Aorta (tissue), 5 donors: ENCODE measurements at regions not wholly inside any gene's neighbourhood (a gene's known extent, or its start where the extent isn't known, plus 50 kb on each side); places are given as distances from the start of the nearest gene placed in this dataset.

Experiments used
- ATAC-seq: fragments of 200-7000 bp; cut with Tn5 transposase; one replicate; pipeline ENCODE4 v1.9.1; 2022; ENCODE audit warnings: moderate library complexity; ENCODE audit not compliant: low FRiP score
- DNase-seq, 2 donors: peaks; one replicate each; pipeline ENCODE4 v3.0.0-alpha.2; 2020
- H3K27ac ChIP-seq, 2 donors: one replicate each; pipeline ENCODE4 v1.5.1; 2013; ENCODE audit warnings: low read length in 2 of 2, mild to moderate bottlenecking in 2 of 2, moderate library complexity in 2 of 2, control low read depth in 1 of 2, inconsistent platforms in 1 of 2, low read depth in 1 of 2
- H3K27me3 ChIP-seq, 2 donors: one replicate each; pipeline ENCODE4 v1.6.1; 2013; ENCODE audit warnings: control low read depth in 1 of 2, low read length in 1 of 2, mild to moderate bottlenecking in 1 of 2, moderate library complexity in 1 of 2; ENCODE audit not compliant: insufficient read depth in 2 of 2, control insufficient read depth in 1 of 2
- H3K36me3 ChIP-seq, 2 donors: one replicate each; pipeline ENCODE4 v1.6.1; 2013; ENCODE audit warnings: control low read depth in 1 of 2, low read length in 1 of 2, mild to moderate bottlenecking in 1 of 2; ENCODE audit not compliant: insufficient read depth in 2 of 2, control insufficient read depth in 1 of 2
- H3K4me1 ChIP-seq, 2 donors: one replicate each; pipeline ENCODE4 v1.6.1; 2013; ENCODE audit warnings: low read length in 2 of 2, control low read depth in 1 of 2, mild to moderate bottlenecking in 1 of 2, moderate library complexity in 1 of 2; ENCODE audit not compliant: insufficient read depth in 2 of 2, control insufficient read depth in 1 of 2
- H3K4me3 ChIP-seq, 2 donors: one replicate each; pipeline ENCODE4 v1.5.1; 2013; ENCODE audit warnings: low read length in 2 of 2, control low read depth in 1 of 2, mild to moderate bottlenecking in 1 of 2
- H3K9me3 ChIP-seq: one replicate; pipeline ENCODE4 v1.6.1; 2013; ENCODE audit warnings: mild to moderate bottlenecking, low read length; ENCODE audit not compliant: control insufficient read depth
- WGBS, 2 donors: extraction: QIAGEN DNeasy Blood & Tissue Kit; methylation state at CpG; one replicate each; pipeline ENCODE4 v1.1.7; 2013; 5-methylcytosine and 5-hydroxymethylcytosine counted together
- intact Hi-C, 2 donors: fragments of 100-400 bp; cut with DNase I; formaldehyde crosslinking; loops; one replicate each; pipeline versions ENCODE4 v1.14.2 to v1.15.0; 2022
- donor health status: healthy with polysubstance abuse.
- donor health status: Bipolar disorder and iron deficiency.
- donor health status: DM: no; HTN: no; CAD: no.
- donor health status: DM: no; HTN: no; CAD: no.
- donor health status: DM: yes; HTN: yes; CAD: no.

- ATAC-seq = no peak
- no peaks in the 10 kb centered on the region for H3K27me3 ChIP-seq
- H3K4me3 ChIP-seq = no peak overlapping the region
- no peaks in the 10 kb centered on the region for H3K4me1 ChIP-seq
- H3K36me3 ChIP-seq = no peaks in the 10 kb centered on the region
- intact Hi-C loops = no loop called here
- WGBS, 2 donors = 87 to 88% methylated on average over 13 of the region's 13 CpGs
- H3K9me3 ChIP-seq = no peaks in the 10 kb centered on the region
- DNase-seq = no peak
- H3K27ac ChIP-seq = no peak overlapping the region
Observed at GRCh38 chr22:47593291-47593690, 830.8 kb downstream of the TBC1D22A start.

GRCh38 chr22:47592791-47593190, 830.3 kb downstream of the TBC1D22A start:
- ATAC-seq (no peak), DNase-seq (no peak)
- intact Hi-C loops = no loop called here
- no peaks in the 10 kb centered on the region for H3K4me1 ChIP-seq
- no peak overlapping the region for H3K4me3 ChIP-seq
- H3K36me3 ChIP-seq = no peaks in the 10 kb centered on the region
- 85 to 86% methylated on average over 9 of the region's 9 CpGs for WGBS, 2 donors
- no peak overlapping the region for H3K27ac ChIP-seq
- H3K9me3 ChIP-seq = no peaks in the 10 kb centered on the region
- no peaks in the 10 kb centered on the region for H3K27me3 ChIP-seq

- H3K27ac ChIP-seq = no peak overlapping the region
- H3K36me3 ChIP-seq = no peaks in the 10 kb centered on the region
- DNase-seq (peak in 1 of 2 donors; percentile 20), ATAC-seq (no peak)
- H3K9me3 ChIP-seq = no peaks in the 10 kb centered on the region
- H3K27me3 ChIP-seq = peaks cover 0 to under 1% of the 10 kb centered on the region in 2 donors
- intact Hi-C loops = no loop called here
- no peak overlapping the region for H3K4me3 ChIP-seq
- 63 to 79% methylated on average over 16 of the region's 16 CpGs for WGBS, 2 donors
- no peaks in the 10 kb centered on the region for H3K4me1 ChIP-seq
Observed at GRCh38 chr22:47591709-47592108, 829.3 kb downstream of the TBC1D22A start.

- no peak overlapping the region for H3K4me3 ChIP-seq
- H3K4me1 ChIP-seq = no peaks in the 10 kb centered on the region
- H3K36me3 ChIP-seq = no peaks in the 10 kb centered on the region
- no peak overlapping the region for H3K27ac ChIP-seq
- 88 to 92% methylated on average over 7 of the region's 7 CpGs for WGBS, 2 donors
- ATAC-seq = no peak
- intact Hi-C loops = no loop called here
- H3K27me3 ChIP-seq = peaks cover 0 to 1% of the 10 kb centered on the region in 2 donors
- DNase-seq = peak in 1 of 2 donors; percentile 48
- no peaks in the 10 kb centered on the region for H3K9me3 ChIP-seq
Observed at GRCh38 chr22:47591016-47591415, 828.6 kb downstream of the TBC1D22A start.

- 87 to 88% methylated on average over 17 of the region's 17 CpGs for WGBS, 2 donors
- H3K9me3 ChIP-seq = no peaks in the 10 kb centered on the region
- H3K4me1 ChIP-seq = no peaks in the 10 kb centered on the region
- intact Hi-C loops = no loop called here
- H3K27ac ChIP-seq = no peak overlapping the region
- no peak overlapping the region for H3K4me3 ChIP-seq
- ATAC-seq (no peak), DNase-seq (peak in 1 of 2 donors; percentile 69)
- no peaks in the 10 kb centered on the region for H3K36me3 ChIP-seq
- H3K27me3 ChIP-seq = peaks cover 0 to 1% of the 10 kb centered on the region in 2 donors
Observed at GRCh38 chr22:47589271-47590250, 827.1 kb downstream of the TBC1D22A start.

GRCh38 chr22:47588578-47588960, 826.1 kb downstream of the TBC1D22A start:
- H3K27ac ChIP-seq = no peak overlapping the region
- H3K27me3 ChIP-seq = peaks cover 0 to 1% of the 10 kb centered on the region in 2 donors
- H3K4me1 ChIP-seq = no peaks in the 10 kb centered on the region
- intact Hi-C loops = no loop called here
- 76% methylated on average over 7 of the region's 7 CpGs for WGBS, 2 donors
- H3K9me3 ChIP-seq = no peaks in the 10 kb centered on the region
- H3K4me3 ChIP-seq = no peak overlapping the region
- no peak for ATAC-seq
- peak in 1 of 2 donors; percentile 13 for DNase-seq
- no peaks in the 10 kb centered on the region for H3K36me3 ChIP-seq

GRCh38 chr22:47587861-47588577, 825.6 kb downstream of the TBC1D22A start:
- H3K27me3 ChIP-seq = peaks cover 0 to 1% of the 10 kb centered on the region in 2 donors
- 77 to 78% methylated on average over 9 of the region's 9 CpGs for WGBS, 2 donors
- ATAC-seq = no peak
- no peak overlapping the region for H3K27ac ChIP-seq
- no peaks in the 10 kb centered on the region for H3K4me1 ChIP-seq
- intact Hi-C loops = no loop called here
- no peak overlapping the region for H3K4me3 ChIP-seq
- no peaks in the 10 kb centered on the region for H3K9me3 ChIP-seq
- H3K36me3 ChIP-seq = no peaks in the 10 kb centered on the region
- DNase-seq = peak in 1 of 2 donors; percentile 14

- Histone ChIP-seq H3K27ac (no peak overlapping the region), H3K4me3 (no peak overlapping the region), H3K36me3 (no peaks in the 10 kb centered on the region), H3K9me3 (no peaks in the 10 kb centered on the region), H3K4me1 (no peaks in the 10 kb centered on the region), H3K27me3 (peaks cover 0 to 1% of the 10 kb centered on the region in 2 donors)
- ATAC-seq (no peak), DNase-seq (peak in 1 of 2 donors; percentile 11)
- 51 to 65% methylated on average over 7 of the region's 7 CpGs for WGBS, 2 donors
- intact Hi-C loops = no loop called here
Observed at GRCh38 chr22:47587361-47587760, 824.9 kb downstream of the TBC1D22A start.
